A549 (cell line): ENCODE measurements at regions not wholly inside any gene's neighbourhood (a gene's known extent, or its start where the extent isn't known, plus 50 kb on each side); places are given as distances from the start of the nearest gene placed in this dataset.

ENCODE experiments used
- CBX2 ChIP-seq: fragments of 200-600 bp; sonication (generic); IDR thresholded peaks from 2 replicates; pipeline ENCODE4 v1.6.1; 2016; ENCODE audit warnings: low read depth, mild to moderate bottlenecking, borderline replicate concordance
- CEBPB ChIP-seq, 2 experiments: fragments of >200 bp in 1 of 2; sonication (Bioruptor Twin) in 1 of 2; formaldehyde crosslinking in 1 of 2; IDR thresholded peaks; 2 replicates each; pipeline ENCODE4 v1.6.1; 2012 to 2016
- CHD2 ChIP-seq: fragments of 150-350 bp; IDR thresholded peaks from 2 replicates; pipeline ENCODE4 v1.6.1; 2014; ENCODE audit warnings: low read length; ENCODE audit not compliant: partially characterized antibody
- CTCF ChIP-seq: fragments of >200 bp; sonication (Bioruptor Twin); formaldehyde crosslinking; IDR thresholded peaks from 3 replicates; pipeline ENCODE4 v1.5.1; 2016
- MAZ ChIP-seq: fragments of 150-350 bp; IDR thresholded peaks from 2 replicates; pipeline ENCODE4 v1.6.1; 2014; ENCODE audit warnings: antibody characterized with exemption, low read depth, low read length, borderline replicate concordance
- NFE2L2 ChIP-seq: fragments of 150-350 bp; conservative IDR thresholded peaks from 2 replicates; pipeline ENCODE4 v1.6.1; 2014; ENCODE audit warnings: low read length
- POLR2A ChIP-seq: IDR thresholded peaks from 2 replicates; pipeline ENCODE4 v1.6.1; 2012; ENCODE audit warnings: mild to moderate bottlenecking, low read length
- RNF2 ChIP-seq: fragments of 200-600 bp; sonication (generic); IDR thresholded peaks from 2 replicates; pipeline ENCODE4 v1.6.1; 2016; ENCODE audit warnings: low read depth, mild to moderate bottlenecking, antibody characterized with exemption, moderate library complexity, borderline replicate concordance
- USF2 ChIP-seq: fragments of 450-650 bp; IDR thresholded peaks from 2 replicates; pipeline ENCODE4 v1.6.1; 2014; ENCODE audit warnings: antibody characterized with exemption

- TF ChIP-seq CHD2 = no peak
- no peak for TF ChIP-seq USF2
- TF ChIP-seq NFE2L2 = no peak
- no peak for TF ChIP-seq CTCF
- TF ChIP-seq CBX2 = no peak
- no peak for TF ChIP-seq CEBPB (IDR thresholded peaks at IDR 0.05)
- TF ChIP-seq POLR2A = no peak
- TF ChIP-seq RNF2 = no peak
- no peak for TF ChIP-seq MAZ
Observed at GRCh38 chr20:52536040-52536439, 344.5 kb upstream of the ZFP64 start.
